Medulla oblongata (tissue), 1 donor: ENCODE measurements at regions not wholly inside any gene's neighbourhood (a gene's known extent, or its start where the extent isn't known, plus 50 kb on each side); places are given as distances from the start of the nearest gene placed in this dataset.

Source experiments
- DNase-seq: peaks from one replicate; pipeline ENCODE4 v3.0.0-alpha.2; 2015; ENCODE audit errors: extremely low spot score

DNA sequence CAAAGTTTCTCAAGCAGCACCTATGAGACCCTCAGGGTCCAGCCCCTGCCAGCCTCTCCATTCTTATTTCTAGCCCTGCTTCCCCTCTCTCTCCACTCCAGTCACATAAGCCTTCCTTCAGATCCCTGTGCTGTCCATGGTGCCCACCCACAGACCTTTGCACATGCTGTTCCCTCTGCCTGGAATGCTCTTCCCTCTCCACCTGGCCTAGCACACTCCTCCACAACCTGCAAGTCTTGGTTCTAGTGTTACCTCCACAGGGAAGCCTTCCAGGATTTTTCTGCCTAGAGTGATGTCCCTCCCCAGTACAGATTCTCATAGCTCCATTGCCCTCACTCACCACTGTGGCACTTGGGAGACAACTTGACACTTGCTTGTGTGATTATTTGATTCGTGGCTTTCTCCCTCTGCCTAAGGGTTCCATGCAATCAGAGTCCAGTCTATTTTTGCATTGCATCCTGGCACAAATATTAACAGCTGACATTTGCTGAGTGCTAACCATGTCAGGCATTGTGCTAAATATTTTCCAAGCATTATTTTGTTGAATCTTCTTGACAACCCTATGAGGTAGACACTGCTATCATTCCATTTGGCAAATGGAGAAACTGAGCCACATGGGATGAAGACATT lies 127.3 kb downstream of the SYF2 start:
- DNase-seq, result no peak

DNA sequence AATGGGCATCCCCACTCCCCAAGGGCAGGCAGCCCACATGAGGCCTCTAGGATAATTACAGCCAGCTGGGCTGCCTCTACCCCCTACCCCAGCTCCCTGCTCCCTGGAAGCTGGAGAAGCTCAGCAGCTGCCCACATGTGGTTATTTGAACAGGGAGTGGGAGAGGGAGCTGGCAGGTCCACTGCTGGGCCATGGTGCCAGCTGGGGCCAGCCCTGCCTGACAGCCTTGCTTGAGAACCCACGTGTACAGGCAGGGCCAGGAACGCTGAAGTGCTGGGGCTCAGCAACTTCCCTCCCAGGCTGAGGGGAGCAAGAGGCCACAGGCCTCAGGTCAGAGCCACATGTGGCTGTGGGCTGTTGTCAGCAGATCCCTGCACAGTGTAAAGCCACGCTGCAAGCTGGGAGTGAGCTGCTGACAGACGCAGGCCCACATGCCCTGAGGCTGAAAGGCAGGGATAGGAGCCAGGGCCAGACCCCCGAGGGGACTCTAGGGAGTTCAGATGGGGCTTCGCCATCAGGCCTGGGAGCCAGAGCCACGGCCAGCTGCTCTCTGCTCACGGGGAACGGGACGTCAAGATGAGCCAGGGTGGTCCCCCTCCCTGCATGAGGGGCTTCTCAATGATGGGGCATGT lies 129.0 kb downstream of the SYF2 start:
- DNase-seq, result no peak

DNA sequence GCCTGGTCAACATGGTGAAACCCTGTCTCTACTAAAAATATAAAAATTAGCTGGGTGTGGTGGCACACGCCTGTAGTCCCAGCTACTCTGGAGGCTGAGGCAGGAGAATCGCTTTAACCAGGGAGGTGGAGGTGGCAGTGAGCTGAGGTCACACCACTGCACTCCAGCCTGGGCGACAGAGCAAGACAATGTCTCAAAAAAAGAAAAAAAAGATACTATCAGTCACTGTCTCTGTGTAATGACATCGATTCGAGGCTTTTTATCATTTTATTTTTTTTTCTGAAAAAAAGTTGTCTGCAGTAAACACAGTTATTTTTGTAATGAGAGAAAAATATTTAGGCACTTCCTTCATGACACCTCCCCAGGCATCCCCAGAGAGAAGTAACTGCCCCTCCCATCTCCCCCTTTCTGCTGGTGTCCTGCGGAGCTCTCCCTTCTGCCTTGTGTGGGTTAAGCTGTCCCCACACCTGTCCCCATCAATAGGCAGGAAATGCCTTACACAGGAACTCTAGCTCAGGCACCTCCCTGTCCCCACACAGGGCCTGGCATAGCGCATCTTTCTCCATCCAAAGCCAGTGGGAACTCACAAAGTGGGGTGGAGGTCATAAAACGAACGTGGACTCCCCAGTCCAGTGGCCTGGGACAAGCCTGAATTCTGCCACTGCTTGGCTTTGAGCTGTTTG lies 132.0 kb downstream of the SYF2 start:
- no peak for DNase-seq

DNA sequence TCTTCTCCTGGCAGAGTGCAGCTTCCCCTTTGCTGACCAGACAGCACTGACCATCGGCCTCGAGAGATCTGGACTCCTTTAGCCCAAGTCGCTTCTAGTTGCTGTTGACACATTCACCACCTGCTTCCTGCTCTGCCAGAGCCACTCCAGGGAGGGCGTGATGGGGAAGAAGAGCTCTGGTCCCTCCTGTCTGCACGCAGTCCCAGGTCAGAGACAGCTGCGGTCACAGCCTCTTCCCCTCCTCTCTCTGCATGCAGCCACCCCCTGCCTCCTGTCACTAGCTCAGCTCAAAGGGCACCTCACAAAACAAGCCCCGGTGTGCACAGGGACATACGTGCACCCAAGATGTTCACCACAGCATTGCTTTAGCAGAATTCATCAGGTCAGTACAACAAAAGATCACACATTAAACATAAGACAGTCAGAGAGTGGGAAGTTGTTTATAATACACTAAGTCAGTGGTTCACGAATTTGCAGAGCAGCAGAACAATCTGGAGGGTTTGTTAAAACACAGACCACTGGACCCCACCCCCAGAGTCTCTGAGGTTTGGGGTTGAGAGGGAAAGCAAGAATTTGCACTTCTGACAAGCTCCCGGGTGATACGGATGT lies 132.9 kb downstream of the SYF2 start:
- peak; percentile 80 for DNase-seq

DNA sequence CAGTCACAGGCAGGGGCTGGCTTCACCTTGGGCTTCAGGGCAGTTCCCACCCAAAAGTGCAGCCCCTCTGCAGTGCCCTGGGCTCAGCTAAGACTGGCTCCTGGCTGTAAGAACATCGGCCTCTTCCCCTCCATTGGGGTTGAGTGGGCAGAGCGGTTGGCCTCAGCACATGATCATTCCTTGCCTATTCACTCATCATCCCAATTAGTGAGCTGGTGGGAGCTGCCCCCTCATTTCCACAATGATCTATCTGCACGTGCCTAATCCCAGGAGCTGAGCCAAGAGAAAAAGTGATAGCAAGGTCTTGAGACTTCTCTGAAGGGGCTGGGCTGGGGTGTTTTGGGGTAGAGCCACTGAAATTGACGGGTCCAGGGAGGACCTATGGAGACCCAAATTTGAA lies 133.6 kb downstream of the SYF2 start:
- no peak for DNase-seq

DNA sequence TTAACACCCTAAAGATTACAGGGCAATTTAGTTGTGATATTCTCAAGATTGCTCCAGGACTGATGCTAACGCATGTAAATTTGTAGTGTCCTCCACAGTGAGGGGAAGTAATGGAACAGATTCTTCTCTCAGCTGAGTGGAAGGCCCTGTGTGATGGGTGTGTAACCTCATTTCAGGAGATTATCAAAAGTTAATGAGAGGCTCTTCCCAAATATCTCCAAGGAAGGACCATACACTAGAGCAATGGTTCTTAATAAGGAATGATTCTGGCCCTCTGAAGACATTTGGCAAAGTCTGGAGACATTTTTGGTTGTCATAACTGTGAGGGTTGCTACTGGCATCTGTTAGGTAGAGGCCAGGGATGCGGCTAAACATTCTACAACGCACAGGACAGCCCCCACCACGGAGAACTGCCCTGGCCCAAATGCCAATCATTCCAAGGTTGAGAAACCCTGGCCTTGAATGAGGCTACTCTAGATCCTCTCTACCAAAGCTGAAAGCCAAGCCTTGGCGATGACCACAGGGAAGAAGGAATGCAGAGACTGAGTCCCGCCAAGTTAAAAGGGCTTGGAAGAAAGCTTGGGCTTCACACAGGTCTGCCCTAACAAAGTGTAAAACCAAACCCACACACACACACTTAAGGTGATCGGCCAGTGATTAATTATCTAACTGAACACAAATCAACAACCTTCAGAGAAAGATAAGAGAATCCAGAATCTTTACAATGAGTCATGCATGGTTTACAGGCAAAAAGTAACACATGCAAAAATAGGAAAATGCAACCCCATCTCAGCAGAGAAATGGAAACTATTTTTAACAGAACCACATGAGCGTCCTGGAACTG lies 135.8 kb downstream of the SYF2 start:
- no peak for DNase-seq

DNA sequence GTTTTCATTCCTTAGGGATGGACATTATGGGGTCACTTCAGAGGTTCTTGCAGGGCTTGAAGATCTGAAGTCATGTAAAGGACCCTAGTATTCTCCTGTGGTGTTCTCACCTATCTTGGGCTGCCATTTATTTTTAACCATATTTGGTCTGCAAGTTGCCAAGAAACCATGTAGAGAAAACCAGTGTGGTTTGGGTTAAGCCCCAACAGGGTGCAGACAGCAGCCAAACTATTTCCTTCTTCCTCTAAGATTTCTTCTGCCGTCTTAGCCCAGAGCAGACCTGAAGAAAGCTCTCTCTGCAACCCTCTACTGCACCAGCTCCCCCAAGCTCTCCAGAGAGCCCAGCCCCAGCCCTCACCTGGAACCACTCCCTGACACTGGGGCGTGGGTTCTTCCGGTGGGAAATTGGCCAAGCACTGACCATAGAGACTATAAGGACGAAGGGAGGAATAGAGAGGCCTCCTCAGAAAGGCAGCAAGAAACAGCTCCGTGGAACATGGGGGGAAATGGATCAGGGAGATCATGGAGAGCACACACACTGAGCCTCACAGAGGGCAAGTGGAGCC lies 136.6 kb downstream of the SYF2 start:
- DNase-seq, result no peak

DNA sequence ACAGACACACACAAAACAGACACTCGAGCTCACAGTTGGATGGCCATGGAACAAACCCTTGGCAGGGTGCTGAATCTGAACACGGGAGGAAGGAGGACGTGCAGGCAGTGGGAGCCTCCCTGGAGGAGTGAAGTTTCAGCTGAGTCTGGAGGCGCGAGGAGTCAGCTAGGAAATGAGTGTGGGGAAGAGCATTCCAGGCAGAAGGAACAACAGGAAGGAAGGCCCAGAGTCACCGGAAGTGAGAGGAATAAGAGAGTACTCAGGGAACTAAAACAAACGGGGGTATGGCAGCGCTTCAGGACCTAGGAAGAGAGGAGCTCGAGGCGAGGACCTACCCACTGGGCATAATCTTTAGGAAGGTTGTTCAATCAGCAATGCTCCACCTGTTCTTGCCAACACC lies 137.3 kb downstream of the SYF2 start:
- no peak for DNase-seq

DNA sequence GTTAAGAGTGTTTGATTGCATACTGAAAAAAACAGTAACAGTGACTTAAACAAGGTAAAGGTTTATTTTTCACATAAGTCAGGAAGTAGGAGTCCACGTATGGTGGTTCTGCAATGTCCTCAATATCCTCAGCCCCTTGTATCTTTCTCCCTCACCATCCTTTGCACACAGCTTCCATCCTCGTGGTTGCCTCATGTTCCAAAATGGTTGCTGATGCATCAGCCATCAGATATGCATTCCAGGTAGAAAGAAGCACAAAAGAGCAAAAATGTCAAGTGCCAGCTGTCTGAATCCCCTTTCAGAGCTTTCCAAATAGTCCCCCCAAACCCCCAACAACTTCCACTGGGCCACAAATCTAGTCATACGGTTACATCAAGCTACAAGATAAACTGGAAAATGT lies 138.1 kb downstream of the SYF2 start:
- DNase-seq, result no peak

DNA sequence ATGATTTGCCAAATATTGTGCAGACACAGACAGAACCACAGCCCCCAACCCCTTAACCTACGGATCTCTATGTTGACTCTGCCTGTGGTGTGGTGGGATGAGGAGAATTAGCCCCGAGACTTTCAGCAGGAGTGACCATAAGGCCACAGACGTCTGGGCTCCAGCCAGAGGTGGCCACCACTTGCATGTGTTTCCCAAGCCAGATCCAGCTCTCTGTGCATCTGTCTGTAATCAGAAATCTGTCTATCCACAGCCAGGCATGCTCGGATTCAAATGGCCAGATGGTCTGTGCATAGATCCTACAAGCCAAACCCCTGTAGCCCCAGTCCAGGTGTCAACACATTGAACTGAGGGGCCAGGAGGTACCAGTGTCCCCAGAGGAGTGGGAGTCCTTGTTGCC lies 140.6 kb downstream of the SYF2 start:
- no peak for DNase-seq

DNA sequence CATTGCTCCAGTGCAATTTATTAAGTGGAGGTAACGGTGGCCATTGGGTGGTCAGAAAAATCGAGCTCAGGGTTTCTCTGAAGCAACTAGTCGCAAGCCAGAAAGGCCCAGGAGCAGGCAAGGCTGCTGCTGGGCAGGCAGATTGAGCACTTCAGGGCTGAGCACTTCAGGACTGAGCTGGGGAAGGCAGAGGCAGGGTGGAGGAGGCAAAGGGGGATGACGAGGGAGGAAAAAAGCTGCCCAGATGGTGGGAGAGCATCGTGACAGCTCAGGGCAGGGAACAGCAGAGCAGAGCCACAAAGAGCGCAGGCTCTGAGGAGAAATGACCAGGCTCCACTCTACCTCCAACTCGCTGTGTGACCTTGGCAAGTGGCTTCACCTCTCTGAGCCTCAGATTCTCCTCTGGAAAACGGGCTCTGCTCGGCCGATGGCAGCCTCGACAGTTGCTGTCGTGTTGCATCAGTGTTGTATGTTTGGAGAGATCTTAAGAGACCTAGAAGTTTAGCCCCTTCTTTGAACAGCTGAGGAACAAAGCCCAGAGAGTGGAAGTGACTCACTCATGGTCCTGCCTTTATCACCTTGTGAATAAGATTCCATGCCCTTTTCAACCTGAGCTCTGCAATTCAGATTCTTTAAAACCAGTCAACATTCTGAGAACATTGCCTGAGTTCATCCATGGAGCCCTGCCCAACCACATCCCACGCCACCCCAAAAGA lies 141.4 kb downstream of the SYF2 start:
- no peak for DNase-seq

DNA sequence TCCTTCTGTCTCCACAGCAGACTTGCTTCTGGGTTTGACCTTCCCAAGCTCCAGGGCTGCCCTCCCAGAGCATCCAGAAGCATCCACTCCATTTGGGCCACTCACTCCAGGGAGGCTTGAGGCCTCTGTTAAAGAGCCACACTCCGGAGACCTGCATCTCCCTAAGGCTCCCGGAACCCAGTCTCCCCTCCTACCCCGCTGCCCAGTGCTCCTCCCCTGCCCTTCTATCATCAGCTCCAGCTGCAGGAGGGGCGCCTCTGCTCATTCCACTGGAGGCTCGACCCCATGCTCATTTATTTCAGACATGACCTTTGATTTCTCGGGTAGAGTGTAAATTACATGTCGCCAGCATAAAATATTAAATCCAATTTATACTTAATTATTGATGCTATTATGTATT lies 142.5 kb downstream of the SYF2 start:
- no peak for DNase-seq

DNA sequence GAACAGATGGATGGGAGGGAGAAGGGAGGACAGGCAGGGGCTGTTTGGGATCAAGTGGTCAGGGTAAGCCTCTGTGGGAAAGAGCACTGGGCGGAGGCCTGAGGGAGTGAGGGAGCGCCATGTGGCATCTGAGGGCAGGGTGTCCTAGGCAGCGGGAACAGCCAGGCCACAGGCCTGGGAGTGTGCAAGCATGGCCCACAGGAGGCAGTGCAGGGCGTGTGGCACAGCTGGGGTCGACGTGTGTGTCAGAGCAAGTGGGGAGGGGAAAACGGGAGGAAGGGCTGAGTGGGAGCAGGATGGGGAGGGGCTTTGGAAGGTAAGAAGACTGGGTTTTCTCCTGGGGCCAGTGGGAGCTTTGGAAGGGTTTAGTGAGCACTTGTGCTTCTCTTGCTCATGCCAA lies 143.4 kb downstream of the SYF2 start:
- DNase-seq, result no peak

DNA sequence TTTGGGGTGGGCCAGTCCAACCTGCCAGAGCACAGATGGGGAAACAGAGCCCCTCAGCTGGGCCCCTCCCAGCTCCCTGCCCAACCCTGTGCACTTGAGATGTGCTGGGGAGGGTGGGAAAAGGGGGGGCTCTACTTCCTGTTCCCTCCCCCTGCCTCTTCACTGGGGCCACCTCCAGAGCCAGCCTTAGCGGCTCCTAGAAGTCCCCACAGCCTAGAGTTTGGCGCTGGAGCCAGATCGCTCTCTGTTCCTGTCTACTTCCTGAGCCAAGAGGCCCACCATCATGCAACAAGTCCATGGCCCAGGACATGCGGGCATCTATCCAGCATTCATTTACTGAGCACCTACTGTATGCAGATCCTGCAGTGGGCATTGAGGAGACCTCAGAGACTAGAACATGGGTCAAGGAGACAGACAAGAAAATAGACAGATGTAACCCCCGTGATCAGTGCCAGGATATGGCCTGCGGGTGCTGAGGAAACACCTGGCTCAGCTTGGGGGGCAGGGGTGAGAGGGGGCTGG lies 144.1 kb downstream of the SYF2 start:
- DNase-seq, result no peak

DNA sequence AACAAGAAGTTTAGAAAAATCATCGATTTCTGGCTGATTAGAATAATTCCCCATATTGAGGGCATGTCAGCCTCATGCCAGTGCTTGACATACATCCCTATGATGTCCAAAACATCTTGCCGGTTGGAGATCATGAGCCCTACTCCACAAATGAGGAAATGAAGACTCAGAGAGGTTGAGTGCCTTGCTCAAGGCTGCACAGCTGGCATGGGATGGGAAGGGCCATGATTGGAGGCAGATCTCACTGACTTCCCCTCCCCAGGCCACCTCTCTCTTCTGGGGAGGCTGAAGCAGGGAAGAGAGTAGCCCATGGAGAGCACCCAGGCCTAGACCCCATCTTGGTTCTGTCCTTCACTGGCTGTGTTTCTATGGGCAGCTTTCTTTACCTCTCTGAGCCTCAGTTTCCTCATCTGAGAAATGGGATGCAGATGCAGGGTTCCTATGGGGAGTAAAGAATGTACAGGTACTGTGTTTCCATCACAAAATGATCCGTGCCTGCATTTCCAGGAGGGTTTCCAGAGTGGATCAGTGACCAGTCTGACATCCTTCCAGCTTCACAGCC lies 145.7 kb downstream of the SYF2 start:
- no peak for DNase-seq

DNA sequence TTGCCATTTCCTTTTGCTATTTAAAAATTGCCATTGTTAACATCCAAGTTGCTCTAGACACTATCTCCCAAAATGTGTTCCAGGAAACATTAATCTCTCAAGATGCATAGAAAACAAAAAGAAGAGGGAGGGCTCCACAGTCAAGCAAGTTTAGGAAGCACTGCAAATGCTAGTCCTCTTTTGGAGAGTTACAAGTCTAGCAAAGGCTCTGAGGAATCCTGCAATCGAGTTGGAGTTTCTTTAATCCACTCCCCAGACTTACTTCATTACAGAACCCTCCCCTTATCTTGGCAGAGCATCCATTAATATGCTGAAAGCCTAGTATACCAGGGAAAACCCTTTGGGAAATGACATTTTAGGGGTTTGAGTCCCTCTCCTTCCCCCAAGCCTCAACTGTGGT lies 147.9 kb downstream of the SYF2 start:
- no peak for DNase-seq

DNA sequence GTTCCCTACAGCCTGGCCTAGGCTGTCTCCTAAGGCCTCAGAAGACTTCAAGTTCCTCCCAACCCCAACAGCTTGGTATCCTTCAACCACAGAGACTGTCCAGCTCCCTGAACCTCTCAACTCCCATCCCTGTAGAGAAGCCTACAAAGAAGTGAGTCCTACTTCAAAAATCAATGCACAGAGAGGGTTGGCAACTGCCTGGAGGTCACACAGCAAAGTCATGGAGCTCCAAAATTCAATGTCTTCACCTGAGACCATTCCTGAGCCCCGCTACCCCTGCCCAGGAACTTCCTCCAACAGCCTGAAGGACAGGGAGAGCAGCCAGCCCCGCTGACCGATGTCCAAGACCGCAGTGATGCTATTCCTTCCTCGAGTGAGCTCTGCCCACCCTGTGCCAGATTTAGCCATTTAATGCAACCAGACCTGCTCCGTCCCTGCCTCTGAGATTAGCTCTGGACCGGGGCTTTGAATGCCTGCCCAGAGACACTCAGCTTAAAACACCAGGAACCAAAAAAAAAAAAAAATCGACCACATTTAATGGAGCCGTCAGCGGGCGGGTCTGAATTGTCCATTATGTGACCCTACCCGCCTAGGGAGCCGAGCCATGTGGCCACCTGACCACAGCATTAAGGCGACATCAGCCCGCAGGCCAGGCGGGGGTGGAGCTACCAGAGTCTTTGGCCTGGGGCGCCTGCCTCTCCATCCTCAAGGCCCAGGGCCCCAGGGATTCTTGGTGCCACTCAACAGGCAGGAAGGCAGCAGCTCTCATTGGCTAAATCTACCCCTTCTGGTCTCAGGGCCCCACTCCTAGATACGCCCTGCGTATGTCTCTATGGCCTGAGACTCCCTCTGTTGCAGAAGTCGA lies 148.6 kb downstream of the SYF2 start:
- no peak for DNase-seq

DNA sequence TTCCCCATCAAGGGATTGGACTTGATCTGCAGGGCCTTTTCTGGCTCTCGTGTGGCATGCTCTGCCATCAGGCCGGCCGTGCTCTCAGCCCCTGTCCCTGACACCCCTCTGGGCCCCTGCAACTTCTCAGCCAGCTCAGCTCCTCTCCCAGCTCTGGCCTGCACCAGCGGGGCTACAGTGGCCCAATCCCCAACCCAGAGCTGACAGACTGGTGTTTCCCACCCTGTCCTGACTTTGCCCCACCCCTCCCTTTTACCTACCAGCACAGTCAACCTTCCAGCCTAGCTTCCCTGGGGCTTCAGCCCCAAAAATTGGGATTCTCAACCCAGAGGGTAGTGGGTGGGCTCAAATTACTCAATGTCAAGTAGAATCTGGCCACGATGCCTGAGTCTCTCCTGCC lies 149.3 kb downstream of the SYF2 start:
- no peak for DNase-seq

DNA sequence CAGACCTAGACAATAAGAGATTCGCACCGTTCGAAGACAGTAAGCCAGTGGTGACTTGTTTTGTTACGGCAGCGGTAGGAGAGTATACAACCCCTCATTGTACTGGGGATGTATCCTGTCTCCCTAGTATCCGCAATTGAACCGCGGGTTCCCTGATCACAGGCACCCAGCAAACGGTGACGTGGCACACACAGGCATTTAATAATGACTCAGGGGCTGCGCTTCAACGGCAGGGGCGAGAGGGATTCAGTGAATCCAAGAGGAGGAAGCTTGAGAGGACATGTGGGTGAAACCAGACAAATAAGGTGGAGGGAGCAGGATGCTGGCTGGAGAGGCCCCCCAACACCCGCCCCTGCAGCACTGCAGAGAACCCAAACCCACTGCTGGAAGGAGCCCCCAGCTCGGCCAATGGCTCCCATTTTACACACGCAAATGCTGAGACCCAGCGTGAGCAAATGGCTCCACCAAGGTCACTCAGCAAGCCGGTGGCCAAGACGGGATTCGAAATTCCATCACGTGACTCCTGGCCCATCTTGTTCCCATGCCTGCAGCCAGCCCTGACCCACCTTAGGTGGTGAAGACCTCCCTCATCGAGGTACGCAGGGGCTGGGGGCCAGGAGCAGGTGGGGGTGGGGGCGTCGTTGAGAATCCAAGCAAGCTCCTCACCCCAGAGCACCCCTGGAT lies 149.9 kb downstream of the SYF2 start:
- no peak for DNase-seq
